Activated CD8-positive, alpha-beta T cell treated with anti-CD3 and anti-CD28 coated beads for 36 hours (primary cell): ENCODE measurements at regions not wholly inside any gene's neighbourhood (a gene's known extent, or its start where the extent isn't known, plus 50 kb on each side); places are given as distances from the start of the nearest gene placed in this dataset.

Experiments used
- ATAC-seq: fragments of 200-7000 bp; cut with Tn5 transposase; one replicate; pipeline ENCODE4 v1.10.0; 2021; ENCODE audit warnings: mild to moderate bottlenecking, moderate library complexity
- CTCF ChIA-PET: fragments of 350-600 bp; sonication (Branson Sonifier 250); formaldehyde crosslinking; loops from one replicate; lab custom pipeline; 2021; ENCODE audit warnings: antibody characterized with exemption; lab: Charles Lee
- POLR2A ChIA-PET: fragments of 350-600 bp; sonication (Branson Sonifier 250); formaldehyde crosslinking; loops from one replicate; lab custom pipeline; 2021; ENCODE audit warnings: antibody characterized with exemption; lab: Charles Lee
- DNase-seq: peaks from one replicate; pipeline ENCODE4 v3.0.0-alpha.2; 2020
- H3K27ac Mint-ChIP-seq: one replicate; pipeline ENCODE4 v1.8.0; 2021; ENCODE audit warnings: mild to moderate bottlenecking, mixed read lengths
- H3K27me3 Mint-ChIP-seq: one replicate; pipeline ENCODE4 v1.8.0; 2021; ENCODE audit warnings: mixed read lengths
- H3K36me3 Mint-ChIP-seq: one replicate; pipeline ENCODE4 v1.8.0; 2021; ENCODE audit warnings: low read depth, mixed read lengths
- H3K4me1 Mint-ChIP-seq: one replicate; pipeline ENCODE4 v1.8.0; 2021; ENCODE audit warnings: low read depth, mixed read lengths
- H3K4me3 Mint-ChIP-seq: one replicate; pipeline ENCODE4 v1.8.0; 2021; ENCODE audit warnings: mild to moderate bottlenecking, moderate library complexity, mixed read lengths
- H3K9me3 Mint-ChIP-seq: one replicate; pipeline ENCODE4 v1.8.0; 2021; ENCODE audit warnings: mixed read lengths
- intact Hi-C: fragments of 100-400 bp; cut with micrococcal nuclease; formaldehyde crosslinking; loops from one replicate; pipeline ENCODE4 v1.10.0; 2022
- TF ChIP-seq, protein P1 (sequence below): fragments of 200-600 bp; IDR thresholded peaks from one replicate; pipeline ENCODE4 v1.8.0; 2022; ENCODE audit warnings: antibody characterized with exemption, mild to moderate bottlenecking

DNA sequence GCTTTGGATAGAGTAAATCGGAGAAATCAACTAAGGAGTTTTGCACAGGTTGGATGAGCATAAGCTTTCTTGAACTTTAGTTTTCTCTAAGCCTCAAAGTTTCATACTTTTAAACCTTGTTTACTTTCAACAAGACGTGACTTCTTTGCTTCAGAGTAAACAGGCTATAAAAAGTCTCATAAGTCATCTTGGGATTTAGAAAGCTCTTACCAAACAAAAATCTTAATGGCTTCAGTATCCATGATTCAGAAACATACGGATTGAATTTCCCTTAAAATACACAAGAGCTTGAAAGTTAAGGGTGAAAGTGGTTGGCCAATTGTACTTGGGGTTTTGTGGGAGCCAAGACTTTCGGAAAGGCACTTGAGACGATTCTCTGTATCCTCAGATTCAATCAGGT is 270.9 kb upstream of the ANKH start:
- TF ChIP-seq, protein P1, sequence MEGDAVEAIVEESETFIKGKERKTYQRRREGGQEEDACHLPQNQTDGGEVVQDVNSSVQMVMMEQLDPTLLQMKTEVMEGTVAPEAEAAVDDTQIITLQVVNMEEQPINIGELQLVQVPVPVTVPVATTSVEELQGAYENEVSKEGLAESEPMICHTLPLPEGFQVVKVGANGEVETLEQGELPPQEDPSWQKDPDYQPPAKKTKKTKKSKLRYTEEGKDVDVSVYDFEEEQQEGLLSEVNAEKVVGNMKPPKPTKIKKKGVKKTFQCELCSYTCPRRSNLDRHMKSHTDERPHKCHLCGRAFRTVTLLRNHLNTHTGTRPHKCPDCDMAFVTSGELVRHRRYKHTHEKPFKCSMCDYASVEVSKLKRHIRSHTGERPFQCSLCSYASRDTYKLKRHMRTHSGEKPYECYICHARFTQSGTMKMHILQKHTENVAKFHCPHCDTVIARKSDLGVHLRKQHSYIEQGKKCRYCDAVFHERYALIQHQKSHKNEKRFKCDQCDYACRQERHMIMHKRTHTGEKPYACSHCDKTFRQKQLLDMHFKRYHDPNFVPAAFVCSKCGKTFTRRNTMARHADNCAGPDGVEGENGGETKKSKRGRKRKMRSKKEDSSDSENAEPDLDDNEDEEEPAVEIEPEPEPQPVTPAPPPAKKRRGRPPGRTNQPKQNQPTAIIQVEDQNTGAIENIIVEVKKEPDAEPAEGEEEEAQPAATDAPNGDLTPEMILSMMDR, result no peak
- H3K9me3 Mint-ChIP-seq, result peaks cover 4% of the 10 kb centered on the region
- H3K27ac Mint-ChIP-seq, result no peak overlapping the region
- no peaks in the 10 kb centered on the region for H3K27me3 Mint-ChIP-seq
- ChIA-PET POLR2A (no interaction called here), CTCF (interaction anchor here (0.7 to 1.0 kb wide), 2 partner anchors 11 to 14 kb away, joined by 3 read pairs; no protein-coding TSS in a partner anchor)
- DNase-seq, result no peak
- intact Hi-C loops, result no loop called here
- H3K36me3 Mint-ChIP-seq, result no peaks in the 10 kb centered on the region
- no peak for ATAC-seq
- H3K4me1 Mint-ChIP-seq, result no peaks in the 10 kb centered on the region
- no peak overlapping the region for H3K4me3 Mint-ChIP-seq

DNA sequence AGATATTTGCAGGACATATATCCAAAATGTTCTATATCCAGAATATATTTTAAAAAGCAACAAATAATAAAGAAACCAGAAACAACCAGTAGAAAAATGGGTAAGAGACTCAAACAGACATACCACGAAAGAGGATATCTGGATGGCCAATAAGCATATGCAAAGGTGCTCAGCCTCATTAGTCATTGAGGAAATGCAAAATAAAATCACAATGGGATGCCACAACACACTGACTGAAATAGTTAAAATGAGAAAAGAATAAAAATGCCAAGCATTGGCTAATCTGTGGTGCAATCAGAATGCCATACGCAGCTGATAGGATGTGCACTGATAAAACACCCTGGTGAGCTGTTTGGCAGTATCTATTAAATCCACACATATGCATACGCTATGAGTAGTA is 265.8 kb upstream of the ANKH start:
- H3K27ac Mint-ChIP-seq, result no peak overlapping the region

DNA sequence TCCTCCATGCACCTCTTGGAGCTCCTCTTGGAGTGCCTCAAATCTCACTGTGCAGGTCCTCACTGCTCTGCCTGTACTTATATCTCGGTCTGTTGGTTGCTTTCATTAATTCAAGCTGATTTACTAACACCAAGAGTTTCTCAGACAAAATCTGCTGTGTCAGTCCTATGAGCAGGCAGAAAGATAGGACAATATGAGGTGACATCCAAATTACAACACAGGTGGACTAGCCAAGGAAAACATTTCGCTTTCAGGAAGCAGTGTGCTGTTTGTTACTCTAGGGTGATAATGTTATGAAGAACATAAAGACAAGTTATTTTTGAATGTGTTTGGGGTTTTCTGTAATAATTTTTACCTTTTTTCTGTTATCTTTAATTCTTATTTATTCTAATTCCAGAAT is 264.1 kb upstream of the ANKH start:
- H3K4me3 Mint-ChIP-seq, result no peak overlapping the region
- no peaks in the 10 kb centered on the region for H3K27me3 Mint-ChIP-seq
- H3K27ac Mint-ChIP-seq, result no peak overlapping the region
- no peaks in the 10 kb centered on the region for H3K4me1 Mint-ChIP-seq
- ChIA-PET POLR2A (interaction anchor here (0.6 kb wide), 1 partner anchor 24 kb away, joined by 4 read pairs; no protein-coding TSS in a partner anchor), CTCF (no interaction called here)
- DNase-seq, result no peak
- TF ChIP-seq, protein P1, result no peak
- no peak for ATAC-seq
- H3K36me3 Mint-ChIP-seq, result no peaks in the 10 kb centered on the region
- H3K9me3 Mint-ChIP-seq, result peaks cover 7% of the 10 kb centered on the region
- intact Hi-C loops, result no loop called here

More for the DNA sequence above, 265.8 kb upstream of the ANKH start:
- intact Hi-C loops, result no loop called here
- Mint-ChIP-seq H3K4me3 (no peak overlapping the region), H3K9me3 (peaks cover 4% of the 10 kb centered on the region), H3K27me3 (no peaks in the 10 kb centered on the region), H3K36me3 (no peaks in the 10 kb centered on the region), H3K4me1 (no peaks in the 10 kb centered on the region)
- POLR2A ChIA-PET, result no interaction called here
- ATAC-seq (no peak), DNase-seq (no peak)
- CTCF ChIA-PET, result no interaction called here
- TF ChIP-seq, protein P1, result no peak

DNA sequence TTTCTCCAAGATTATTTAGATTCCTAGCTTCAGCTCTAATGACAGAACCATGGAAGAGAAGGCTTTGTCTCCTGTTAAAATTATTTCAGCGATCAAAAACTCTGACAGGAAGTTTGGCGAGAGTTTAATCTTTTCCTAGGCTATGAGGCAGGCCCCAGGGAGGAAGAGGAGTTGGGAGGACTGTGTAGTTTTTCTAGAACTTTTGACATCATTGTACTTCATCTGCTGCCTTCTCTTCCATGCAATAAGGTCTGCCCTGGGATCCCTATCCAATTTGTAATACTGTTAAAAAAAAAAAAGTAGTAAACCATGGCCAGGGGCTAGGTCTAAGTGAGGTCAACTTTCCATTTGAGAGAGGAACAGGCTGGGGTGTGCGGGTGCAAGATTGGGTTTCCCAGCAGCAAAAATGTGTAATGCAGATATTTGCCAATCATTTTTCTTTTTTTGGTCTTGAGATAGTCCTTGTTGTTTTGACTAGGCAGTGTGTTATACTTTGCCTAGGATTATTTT is 261.9 kb upstream of the ANKH start:
- Mint-ChIP-seq H3K36me3 (no peaks in the 10 kb centered on the region), H3K4me3 (no peak overlapping the region), H3K9me3 (peaks cover 12% of the 10 kb centered on the region), H3K27ac (no peak overlapping the region), H3K4me1 (no peaks in the 10 kb centered on the region), H3K27me3 (no peaks in the 10 kb centered on the region)
- CTCF ChIA-PET, result no interaction called here
- ATAC-seq (no peak), DNase-seq (no peak)
- intact Hi-C loops, result no loop called here
- TF ChIP-seq, protein P1, result no peak
- POLR2A ChIA-PET, result no interaction called here

DNA sequence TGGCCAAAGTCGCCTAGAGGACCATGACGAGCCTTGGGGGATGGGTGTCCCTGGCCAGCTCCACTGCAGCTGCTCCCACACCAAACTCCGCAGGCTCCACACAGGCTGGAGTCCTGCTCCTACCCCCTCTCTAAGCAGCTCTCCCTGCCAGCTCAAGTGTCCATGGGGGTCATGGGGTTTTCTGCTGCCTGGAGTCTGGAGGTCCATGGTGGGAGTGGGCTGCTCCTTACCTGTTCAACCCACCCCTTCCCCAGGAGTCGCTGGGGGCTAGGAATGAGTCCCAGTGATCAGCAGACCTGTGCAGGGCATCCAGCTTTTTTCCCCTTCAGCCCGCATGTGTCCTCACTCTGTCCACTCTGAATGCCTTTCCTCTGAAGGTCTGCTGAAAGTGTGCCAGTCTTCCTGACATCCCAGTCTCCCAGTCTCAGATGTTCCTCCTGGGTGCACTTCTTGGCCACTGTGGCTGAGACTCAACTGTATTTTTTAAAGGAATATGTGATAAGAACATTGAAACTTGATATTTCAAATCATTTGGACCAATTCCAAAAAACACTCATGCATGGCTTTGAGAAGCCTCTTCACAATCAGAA is 261.3 kb upstream of the ANKH start:
- no peak for ATAC-seq
- intact Hi-C loops, result no loop called here
- no peak for DNase-seq
- H3K27me3 Mint-ChIP-seq, result no peaks in the 10 kb centered on the region
- POLR2A ChIA-PET, result no interaction called here
- H3K36me3 Mint-ChIP-seq, result no peaks in the 10 kb centered on the region
- peaks cover 14% of the 10 kb centered on the region for H3K9me3 Mint-ChIP-seq
- H3K4me3 Mint-ChIP-seq, result no peak overlapping the region
- CTCF ChIA-PET, result no interaction called here
- no peaks in the 10 kb centered on the region for H3K4me1 Mint-ChIP-seq
- TF ChIP-seq, protein P1, result no peak
- H3K27ac Mint-ChIP-seq, result no peak overlapping the region
